GM12878 (cell line): ENCODE measurements at regions not wholly inside any gene's neighbourhood (a gene's known extent, or its start where the extent isn't known, plus 50 kb on each side); places are given as distances from the start of the nearest gene placed in this dataset.

Experiments
- ATAC-seq: fragments of 200-7000 bp; cut with Tn5 transposase; 3 replicates; pipeline ENCODE4 v1.9.1; 2020; ENCODE audit warnings: mild to moderate bottlenecking, moderate library complexity
- BruUV-seq: library from RNA; stranded (reverse); fragments of 400-500 nt; replicated peaks from 2 replicates; lab custom pipeline; 2021; lab: Mats Ljungman, UMichigan
- CTCF ChIA-PET: fragments of 300-600 bp; sonication (Branson Sonifier 250); formaldehyde crosslinking; extraction: SDS; loops from one replicate; lab custom pipeline; 2021; ENCODE audit warnings: inconsistent platforms; lab: Yijun Ruan, JAX
- POLR2A ChIA-PET: fragments of 350-600 bp; formaldehyde crosslinking; extraction: SDS; loops from one replicate; lab custom pipeline; 2021; ENCODE audit warnings: inconsistent platforms; lab: Charles Lee
- RAD21 ChIA-PET: fragments of 300-600 bp; sonication (Branson Sonifier 250); formaldehyde crosslinking; loops from one replicate; lab custom pipeline; 2023; ENCODE audit warnings: antibody characterized with exemption; ENCODE audit not compliant: unreplicated experiment; lab: Charles Lee
- SMC1A ChIA-PET: fragments of 300-600 bp; sonication (Branson Sonifier 250); formaldehyde crosslinking; loops from one replicate; lab custom pipeline; 2023; ENCODE audit not compliant: unreplicated experiment, uncharacterized antibody; lab: Charles Lee
- DNase-seq: peaks from one replicate; pipeline ENCODE4 v3.0.0-alpha.2; 2011; ENCODE audit warnings: low read depth, low spot score
- FAIRE-seq: peaks from 3 replicates; lab custom pipeline; 2011; peaks lifted over from hg19 to GRCh38; lab: Jason Lieb, UNC
- H2AFZ ChIP-seq: 2 replicates; pipeline ENCODE4 v1.6.0; 2011; ENCODE audit warnings: low read depth, low read length, control low read depth; ENCODE audit not compliant: control insufficient read depth
- H3K27ac ChIP-seq: 2 replicates; pipeline ENCODE4 v1.5.1; 2011; ENCODE audit warnings: control low read depth; ENCODE audit not compliant: control insufficient read depth, insufficient read depth
- H3K27me3 ChIP-seq, 2 experiments: replicated peaks in 1 of 2; 2 replicates each; pipeline versions ENCODE4 v1.6.0 to v1.6.1; 2011; ENCODE audit warnings: low read length in 1 of 2; ENCODE audit not compliant: control insufficient read depth in 2 of 2, insufficient read depth in 2 of 2
- H3K36me3 ChIP-seq, 2 experiments: 2 replicates each; pipeline ENCODE4 v1.5.1; 2011; ENCODE audit warnings: low read length in 1 of 2; ENCODE audit not compliant: control insufficient read depth in 2 of 2, insufficient read depth in 2 of 2
- H3K4me1 ChIP-seq: 2 replicates; pipeline ENCODE4 v1.6.1; 2011; ENCODE audit warnings: mild to moderate bottlenecking, low read length, moderate library complexity, mixed read lengths; ENCODE audit not compliant: control insufficient read depth, insufficient read depth
- H3K4me2 ChIP-seq: 2 replicates; pipeline ENCODE4 v1.6.0; 2011; ENCODE audit warnings: control low read depth; ENCODE audit not compliant: control insufficient read depth, insufficient read depth
- H3K4me3 ChIP-seq: fragments of 200-600 bp; sonication (generic); 2 replicates; pipeline ENCODE4 v1.5.1; 2016
- H3K79me2 ChIP-seq: 2 replicates; pipeline ENCODE4 v1.6.0; 2011; ENCODE audit warnings: low read length; ENCODE audit not compliant: control insufficient read depth, insufficient read depth
- H3K9ac ChIP-seq: 2 replicates; pipeline ENCODE4 v1.8.0; 2011; ENCODE audit warnings: low read length, control low read depth, mixed read lengths; ENCODE audit not compliant: control insufficient read depth, insufficient read depth
- H3K9me3 ChIP-seq: replicated peaks from 3 replicates; pipeline ENCODE4 v1.5.1; 2011; ENCODE audit warnings: mild to moderate bottlenecking, low read length; ENCODE audit not compliant: control insufficient read depth, insufficient read depth
- H4K20me1 ChIP-seq: 2 replicates; pipeline ENCODE4 v1.6.0; 2011; ENCODE audit not compliant: control insufficient read depth, insufficient read depth
- ATF3 ChIP-seq: IDR thresholded peaks from 2 replicates; pipeline ENCODE4 v1.6.1; 2011; ENCODE audit warnings: low read depth, mild to moderate bottlenecking, low read length, moderate library complexity, borderline replicate concordance; ENCODE audit errors: extremely low read depth
- BMI1 ChIP-seq: fragments of 450-650 bp; IDR thresholded peaks from 2 replicates; pipeline ENCODE4 v1.6.1; 2016; ENCODE audit warnings: mild to moderate bottlenecking, moderate library complexity, borderline replicate concordance
- CBX5 ChIP-seq: sonication (generic); IDR thresholded peaks from 2 replicates; pipeline ENCODE4 v1.6.1; 2016; ENCODE audit warnings: low read depth, moderate library complexity, mild to moderate bottlenecking, inconsistent platforms
- CTCF ChIP-seq, 3 experiments: IDR thresholded peaks in 2 of 3; conservative IDR thresholded peaks in 1 of 3; 2 replicates each; pipeline ENCODE4 v1.5.1; 2011; ENCODE audit warnings: low read depth in 3 of 3, low read length in 3 of 3, mild to moderate bottlenecking in 3 of 3, control low read depth in 2 of 3, moderate library complexity in 2 of 3, inconsistent platforms in 1 of 3, mixed read lengths in 1 of 3; ENCODE audit not compliant: control insufficient read depth in 2 of 3, insufficient read depth in 1 of 3; ENCODE audit errors: extremely low read depth in 1 of 3
- EZH2 ChIP-seq: IDR thresholded peaks from 2 replicates; pipeline ENCODE4 v1.6.1; 2012; ENCODE audit warnings: low read depth, mild to moderate bottlenecking, control low read depth, inconsistent platforms, low read length, borderline replicate concordance; ENCODE audit not compliant: control insufficient read depth
- IKZF2 ChIP-seq, 2 experiments: fragments of 450-650 bp; IDR thresholded peaks; 2 replicates each; pipeline ENCODE4 v1.6.1; 2017; ENCODE audit warnings: mild to moderate bottlenecking in 2 of 2, moderate library complexity in 2 of 2
- JUND ChIP-seq: IDR thresholded peaks from 2 replicates; pipeline ENCODE4 v1.6.1; 2012; ENCODE audit warnings: low read depth, mild to moderate bottlenecking, low read length, improper control_type of control experiment, moderate library complexity
- NFYB ChIP-seq: IDR thresholded peaks from 2 replicates; pipeline ENCODE4 v1.6.1; 2011; ENCODE audit warnings: low read depth, mild to moderate bottlenecking, low read length, improper control_type of control experiment, moderate library complexity; ENCODE audit not compliant: insufficient read depth
- NR2C1 ChIP-seq: fragments of 450-650 bp; IDR thresholded peaks from 2 replicates; pipeline ENCODE4 v1.6.1; 2017; ENCODE audit warnings: antibody characterized with exemption, mild to moderate bottlenecking, moderate library complexity
- RAD51 ChIP-seq: fragments of 450-650 bp; IDR thresholded peaks from 2 replicates; pipeline ENCODE4 v1.6.1; 2016; ENCODE audit warnings: moderate library complexity, mild to moderate bottlenecking, inconsistent platforms
- SUZ12 ChIP-seq: fragments of 200-600 bp; sonication (generic); IDR thresholded peaks from one replicate; pipeline ENCODE4 v1.6.1; 2018; ENCODE audit warnings: antibody characterized with exemption, mild to moderate bottlenecking; ENCODE audit not compliant: unreplicated experiment
- YBX1 ChIP-seq: fragments of 450-650 bp; IDR thresholded peaks from 2 replicates; pipeline ENCODE4 v1.6.1; 2016; ENCODE audit warnings: antibody characterized with exemption
- ZNF24 ChIP-seq: fragments of 450-650 bp; IDR thresholded peaks from 2 replicates; pipeline ENCODE4 v1.6.1; 2017; ENCODE audit warnings: antibody characterized with exemption, mild to moderate bottlenecking
- WGBS: methylation state at CpG from one replicate; pipeline ENCODE4 v1.1.6; 2016; ENCODE audit warnings: low lambda C conversion rate; ENCODE audit not compliant: insufficient replicate concordance, insufficient coverage; ENCODE audit errors: missing lambda C conversion rate; 5-methylcytosine and 5-hydroxymethylcytosine counted together
- in situ Hi-C: fragments of 300-500 bp; cut with MboI; formaldehyde crosslinking; loops from 9 replicates; pipeline ENCODE4 v1.14.3; 2018; ENCODE audit warnings: mixed read lengths
- intact Hi-C: fragments of 100-400 bp; cut with micrococcal nuclease; formaldehyde crosslinking; loops from one replicate; pipeline ENCODE4 v1.14.2; 2022; ENCODE audit not compliant: unreplicated experiment

DNA sequence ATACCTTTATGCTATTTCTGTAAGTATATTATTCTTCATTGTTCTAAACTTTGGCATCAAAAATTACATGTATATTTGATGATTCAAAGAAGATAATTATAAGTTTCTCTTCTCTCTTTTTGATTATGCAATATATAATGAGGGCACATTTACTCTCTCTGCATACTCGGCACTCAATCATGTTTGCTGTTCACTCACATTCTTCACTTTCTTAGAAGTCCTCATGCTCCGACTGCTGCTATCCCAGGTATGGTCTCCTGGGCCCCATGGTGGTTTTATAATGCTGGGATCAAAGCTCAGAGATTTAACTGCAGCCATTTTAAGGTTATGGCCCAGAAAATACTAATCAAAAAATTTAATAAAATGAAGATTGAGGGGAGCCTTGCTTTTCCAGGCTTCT, 529.7 kb upstream of the IL12A start:
- Histone ChIP-seq H2AFZ (no peak overlapping the region), H3K9me3 (no peaks in the 10 kb centered on the region), H3K27me3 (no peaks in the 10 kb centered on the region), H3K79me2 (no peaks in the 10 kb centered on the region), H3K36me3 (no peaks in the 10 kb centered on the region), H3K4me2 (no peak overlapping the region), H3K4me3 (no peak overlapping the region), H3K9ac (no peak overlapping the region), H3K4me1 (no peaks in the 10 kb centered on the region), H4K20me1 (no peaks in the 10 kb centered on the region), H3K27ac (no peak overlapping the region)
- no peak for TF ChIP-seq NR2C1
- no peak for TF ChIP-seq ZNF24
- TF ChIP-seq ATF3: no peak
- no peak for TF ChIP-seq JUND
- TF ChIP-seq EZH2: no peak
- TF ChIP-seq NFYB: no peak
- no peak for TF ChIP-seq CBX5
- no peak for TF ChIP-seq RAD51
- TF ChIP-seq SUZ12: no peak
- no peak for TF ChIP-seq YBX1
- TF ChIP-seq CTCF (IDR thresholded peaks at IDR 0.05 in 2 of 3, conservative IDR thresholded peaks at IDR 0.05 in 1 of 3; ENCODE audit: control insufficient read depth in 2 of 3, extremely low read depth in 1 of 3, insufficient read depth in 1 of 3, low read depth in 3 of 3, low read length in 3 of 3): no peak
- no peak for TF ChIP-seq IKZF2 (IDR thresholded peaks at IDR 0.05)
- TF ChIP-seq BMI1: no peak
- intact Hi-C loops: no loop called here
- RAD21 ChIA-PET: no interaction called here
- no peak for ATAC-seq
- BruUV-seq: no TSS peak
- SMC1A ChIA-PET: interaction anchor here (1.6 kb wide), 1 partner anchor 13 kb away, joined by 4 read pairs; no protein-coding TSS in a partner anchor
- CTCF ChIA-PET: interaction anchor here (0.9 kb wide), 1 partner anchor 24 kb away, joined by 3 read pairs; no protein-coding TSS in a partner anchor
- 42% methylated on average over 2 of the region's 2 CpGs for WGBS
- FAIRE-seq: no peak
- POLR2A ChIA-PET: no interaction called here
- in situ Hi-C loops: no loop called here
- no peak for DNase-seq
